SK-N-DZ (cell line): ENCODE measurements at regions not wholly inside any gene's neighbourhood (a gene's known extent, or its start where the extent isn't known, plus 50 kb on each side); places are given as distances from the start of the nearest gene placed in this dataset.

Source experiments
- DNase-seq: peaks from one replicate; pipeline ENCODE4 v3.0.0-alpha.2; 2015; ENCODE audit warnings: low spot score

DNA sequence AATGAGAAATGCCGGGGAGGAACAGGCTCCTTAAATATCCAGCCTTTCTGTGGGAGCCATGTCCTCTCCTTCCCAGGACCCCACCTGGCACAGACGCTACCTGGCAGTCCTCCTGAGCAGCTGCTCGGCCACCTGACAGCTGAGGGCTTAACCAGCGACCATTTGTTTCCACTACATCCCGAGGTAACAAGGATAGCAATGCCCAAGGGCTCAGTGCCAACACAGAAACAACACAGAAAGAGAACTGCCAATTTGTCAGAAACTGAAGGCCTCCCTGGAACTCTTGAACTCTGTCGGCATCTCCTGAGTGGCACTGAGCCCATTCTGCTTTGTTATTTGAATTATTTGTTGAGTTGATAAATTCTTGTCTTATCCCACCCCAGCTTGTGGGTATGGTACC is 122.2 kb upstream of the ARHGAP28 start:
- no peak for DNase-seq

DNA sequence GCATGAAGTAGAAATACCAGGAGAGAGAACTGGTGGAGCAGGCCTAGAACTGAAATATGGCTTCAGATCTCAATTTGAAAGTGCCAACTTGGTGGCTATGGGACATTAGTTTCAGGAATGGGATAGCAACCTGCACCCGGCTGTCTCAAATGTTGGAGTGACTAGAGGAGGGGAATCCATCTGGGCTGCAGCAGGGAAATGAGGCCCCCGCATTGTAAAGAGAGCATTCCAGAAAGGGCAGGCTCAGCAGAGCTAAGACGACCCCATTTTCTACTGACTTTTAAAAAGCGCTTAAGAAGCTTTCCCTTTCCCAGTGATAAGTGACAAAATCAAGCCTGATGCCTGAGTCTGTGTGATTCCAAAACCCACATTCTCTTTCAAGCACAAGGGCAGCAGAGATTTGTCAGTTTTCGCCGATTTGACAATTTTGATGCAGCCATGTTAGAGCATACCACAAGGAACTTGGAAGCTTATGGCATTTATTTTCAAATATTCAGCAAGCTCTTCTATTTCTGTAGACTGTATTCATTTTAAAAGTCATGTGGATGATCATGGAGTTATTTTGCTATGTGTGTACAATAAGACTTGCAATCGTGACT is 119.8 kb upstream of the ARHGAP28 start:
- DNase-seq = no peak

- DNase-seq = no peak
Observed at GRCh38 chr18:6610466-6610865, 119.0 kb upstream of the ARHGAP28 start.

- no peak for DNase-seq
Observed at GRCh38 chr18:6613581-6613980, 115.9 kb upstream of the ARHGAP28 start.

GRCh38 chr18:6614952-6615351 is 114.6 kb upstream of the ARHGAP28 start:
- no peak for DNase-seq

DNA sequence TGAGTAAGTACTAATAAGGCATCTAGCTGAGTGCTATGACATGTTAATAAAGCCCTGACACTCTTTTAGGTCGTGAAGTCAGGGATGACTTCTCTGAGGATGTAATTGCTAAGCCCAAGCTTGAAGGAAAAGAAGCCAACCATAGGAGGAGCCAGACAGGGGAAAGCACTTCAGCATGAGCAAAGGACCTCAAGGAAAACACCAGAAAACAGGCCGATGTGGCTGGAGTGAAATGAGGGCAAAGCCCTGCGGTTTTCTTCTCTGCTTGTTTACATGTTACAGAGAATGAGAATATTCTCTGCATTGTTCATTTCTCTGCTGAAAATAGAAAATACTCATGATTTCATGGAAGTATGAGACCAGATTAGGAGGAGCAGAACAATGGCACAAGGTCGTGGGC is 112.5 kb upstream of the ARHGAP28 start:
- no peak for DNase-seq

DNA sequence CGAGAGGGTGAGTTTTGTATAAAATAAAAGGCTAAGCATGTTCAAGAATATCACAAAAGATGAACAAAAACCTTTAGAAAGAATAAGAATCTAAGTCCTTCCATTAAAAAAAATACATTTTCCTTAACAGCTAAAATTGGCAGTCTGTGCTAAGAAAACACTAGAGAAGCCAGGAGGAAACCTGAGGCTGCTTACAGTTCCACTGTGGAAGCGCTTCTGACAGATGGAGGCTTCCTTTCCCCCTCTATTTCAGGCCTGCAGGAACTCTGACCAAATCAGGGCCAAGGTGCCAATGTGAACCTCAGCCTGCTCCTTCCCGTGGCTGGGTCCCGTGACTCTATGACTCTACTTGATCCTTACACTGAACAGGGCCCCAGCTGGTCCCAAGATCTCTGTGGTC is 108.1 kb upstream of the ARHGAP28 start:
- no peak for DNase-seq

GRCh38 chr18:6623278-6623677 is 106.2 kb upstream of the ARHGAP28 start:
- no peak for DNase-seq

GRCh38 chr18:6624271-6624660 is 105.2 kb upstream of the ARHGAP28 start:
- no peak for DNase-seq

- no peak for DNase-seq
Observed at GRCh38 chr18:6624661-6625311, 104.7 kb upstream of the ARHGAP28 start.

GRCh38 chr18:6625481-6625880 is 104.0 kb upstream of the ARHGAP28 start:
- DNase-seq = no peak

DNA sequence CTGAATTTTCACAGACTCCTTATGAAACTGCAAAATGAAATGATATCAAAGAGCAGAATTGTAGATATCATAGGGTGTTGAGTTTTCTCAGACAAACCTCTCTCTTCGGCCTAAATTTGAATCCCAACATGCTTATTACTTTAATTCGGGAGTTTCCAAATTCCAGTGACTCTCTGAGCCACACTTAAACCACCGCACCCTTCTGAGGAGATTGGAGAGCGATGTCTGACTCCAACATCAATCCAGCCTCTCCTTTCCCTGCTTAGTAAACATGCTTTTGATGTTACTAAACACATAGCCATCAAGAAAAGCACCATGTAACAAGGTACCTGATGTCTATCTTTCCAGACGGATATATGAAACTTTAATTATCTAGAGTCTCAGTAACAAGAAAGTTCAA is 103.1 kb upstream of the ARHGAP28 start:
- DNase-seq = no peak

- no peak for DNase-seq
Observed at GRCh38 chr18:6627645-6628044, 101.9 kb upstream of the ARHGAP28 start.

- DNase-seq = no peak
Observed at GRCh38 chr18:6628187-6628586, 101.3 kb upstream of the ARHGAP28 start.

GRCh38 chr18:6629635-6630140 is 99.8 kb upstream of the ARHGAP28 start:
- no peak for DNase-seq

DNA sequence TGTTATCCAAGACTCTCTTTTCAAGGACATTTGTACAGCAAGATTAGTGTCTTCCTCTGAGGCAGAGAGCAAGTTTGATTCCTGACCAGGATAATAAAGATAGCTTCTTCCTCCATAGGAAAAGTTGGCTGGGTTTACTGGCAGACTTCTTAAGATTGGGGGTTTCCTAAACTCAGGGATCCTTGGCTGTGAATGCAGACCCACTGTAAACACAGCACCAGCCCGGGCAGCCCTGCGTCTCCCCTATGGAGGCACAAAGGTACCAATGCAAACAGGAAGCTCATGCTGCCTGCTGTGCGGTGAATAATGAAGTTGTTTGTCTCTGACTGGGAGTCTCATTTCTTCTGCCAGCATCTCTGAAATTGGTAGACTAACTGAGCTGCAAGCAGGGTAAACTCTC is 96.2 kb upstream of the ARHGAP28 start:
- no peak for DNase-seq

DNA sequence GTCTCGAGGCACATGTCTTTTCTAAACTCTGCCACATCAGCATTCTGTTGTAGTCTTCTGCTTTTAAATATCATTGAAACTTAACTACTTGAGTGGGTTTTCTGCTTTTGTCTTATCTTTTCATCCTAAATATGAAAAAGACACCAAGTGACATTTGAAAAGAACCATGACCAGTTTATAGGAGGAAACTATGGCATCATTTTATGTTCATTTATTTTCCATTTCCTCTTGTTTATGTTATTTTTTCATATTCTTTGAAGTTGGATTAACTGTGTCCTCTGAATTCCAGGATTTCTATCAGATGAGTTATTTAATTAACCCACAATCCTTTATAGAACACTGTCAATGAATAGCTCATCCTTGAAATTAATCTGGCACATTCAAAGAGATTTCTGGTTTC is 93.4 kb upstream of the ARHGAP28 start:
- no peak for DNase-seq

DNA sequence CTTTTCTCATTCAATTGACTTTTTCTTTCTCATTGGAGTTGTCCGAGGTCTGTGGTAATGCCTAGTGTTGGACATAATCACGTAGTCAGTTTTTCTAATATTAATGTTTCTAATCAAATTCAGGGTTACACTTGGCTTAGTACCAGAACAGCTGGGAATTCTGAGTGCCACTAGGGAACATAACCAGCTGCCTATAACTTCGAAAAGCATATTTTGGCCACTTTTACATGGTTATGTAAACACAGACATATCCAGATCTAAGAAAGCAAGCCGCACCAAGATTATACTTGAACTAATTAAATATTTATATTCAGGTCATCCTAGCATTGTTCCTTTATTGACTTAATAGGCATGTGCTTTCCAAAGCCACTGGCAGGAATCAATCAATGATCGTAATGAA is 91.1 kb upstream of the ARHGAP28 start:
- DNase-seq = no peak

- DNase-seq = no peak
Observed at GRCh38 chr18:6639305-6639704, 90.2 kb upstream of the ARHGAP28 start.

- no peak for DNase-seq
Observed at GRCh38 chr18:6644836-6645627, 84.5 kb upstream of the ARHGAP28 start.

GRCh38 chr18:6646801-6647200 is 82.7 kb upstream of the ARHGAP28 start:
- DNase-seq = no peak

GRCh38 chr18:6648581-6648980 is 80.9 kb upstream of the ARHGAP28 start:
- DNase-seq = no peak
